B cell (primary cell): ENCODE measurements at regions not wholly inside any gene's neighbourhood (a gene's known extent, or its start where the extent isn't known, plus 50 kb on each side); places are given as distances from the start of the nearest gene placed in this dataset.

ENCODE experiments used
- ATAC-seq: fragments of 200-7000 bp; cut with Tn5 transposase; one replicate; pipeline ENCODE4 v1.10.0; 2021; ENCODE audit warnings: low read depth, mild to moderate bottlenecking, moderate number of reproducible peaks, moderate library complexity
- CTCF ChIA-PET: fragments of 350-600 bp; sonication (Branson Sonifier 250); formaldehyde crosslinking; loops from one replicate; lab custom pipeline; 2021; ENCODE audit warnings: antibody characterized with exemption, inconsistent platforms; lab: Charles Lee
- POLR2A ChIA-PET: fragments of 350-600 bp; sonication (Branson Sonifier 250); formaldehyde crosslinking; loops from one replicate; lab custom pipeline; 2021; ENCODE audit warnings: antibody characterized with exemption; lab: Charles Lee
- DNase-seq: peaks from one replicate; pipeline ENCODE4 v3.0.0; 2013
- H2AFZ ChIP-seq: 2 replicates; pipeline ENCODE4 v1.6.1; 2012; ENCODE audit warnings: mild to moderate bottlenecking, low read depth, low read length; ENCODE audit not compliant: insufficient read depth, poor library complexity, severe bottlenecking
- H3K27ac ChIP-seq, 2 donors: 1 replicate in 1 of 2; 2 replicates in 1 of 2; pipeline ENCODE4 v1.5.1; 2012 to 2013; ENCODE audit warnings: low read length in 2 of 2, mild to moderate bottlenecking in 2 of 2, moderate library complexity in 1 of 2
- H3K27me3 ChIP-seq, 4 experiments: fragments of 200-600 bp in 1 of 4; sonication (generic) in 1 of 4; replicated peaks in 1 of 4; 1 replicate in 2 of 4; 2 replicates in 2 of 4; pipeline versions ENCODE4 v1.6.1 to v1.7.0; 2013 to 2016; ENCODE audit warnings: low read length in 3 of 4, mild to moderate bottlenecking in 2 of 4, mixed read lengths in 1 of 4, moderate library complexity in 1 of 4; ENCODE audit not compliant: insufficient read depth in 4 of 4, control insufficient read depth in 3 of 4; ENCODE audit errors: control extremely low read depth in 1 of 4
- H3K36me3 ChIP-seq, 2 experiments: replicated peaks in 1 of 2; 1 replicate in 1 of 2; 2 replicates in 1 of 2; pipeline versions ENCODE4 v1.6.1 to v1.7.1; 2013; ENCODE audit warnings: low read length in 1 of 2; ENCODE audit not compliant: insufficient read depth in 2 of 2, control insufficient read depth in 1 of 2; ENCODE audit errors: control extremely low read depth in 1 of 2, extremely low read depth in 1 of 2
- H3K4me1 ChIP-seq, 2 donors: fragments of 200-600 bp in 1 of 2; sonication (generic) in 1 of 2; 1 replicate in 1 of 2; 2 replicates in 1 of 2; pipeline versions ENCODE4 v1.5.1 to v1.6.1; 2013 to 2017; ENCODE audit warnings: low read length in 2 of 2; ENCODE audit not compliant: control insufficient read depth in 2 of 2, insufficient read depth in 2 of 2
- H3K4me2 ChIP-seq: replicated peaks from 2 replicates; pipeline ENCODE3; 2012; ENCODE audit warnings: mild to moderate bottlenecking, low read depth, low read length; ENCODE audit not compliant: poor library complexity, severe bottlenecking
- H3K4me3 ChIP-seq, 5 experiments: fragments of 200-600 bp in 1 of 5; sonication (generic) in 1 of 5; 1 replicate in 3 of 5; 2 replicates in 2 of 5; pipeline versions ENCODE4 v1.5.1 to v1.7.0; 2011 to 2016; ENCODE audit warnings: low read length in 4 of 5, mild to moderate bottlenecking in 4 of 5, low read depth in 2 of 5, control low read depth in 1 of 5, moderate library complexity in 1 of 5; ENCODE audit not compliant: insufficient read depth in 1 of 5; ENCODE audit errors: control extremely low read depth in 1 of 5, extremely low read depth in 1 of 5
- H3K79me2 ChIP-seq: fragments of 200-600 bp; sonication (generic); one replicate; pipeline ENCODE4 v1.6.0; 2016; ENCODE audit warnings: low read length; ENCODE audit not compliant: control insufficient read depth, insufficient read depth
- H3K9ac ChIP-seq: fragments of 200-600 bp; sonication (generic); 2 replicates; pipeline ENCODE4 v1.6.1; 2017; ENCODE audit warnings: mild to moderate bottlenecking, low read length, moderate library complexity
- H3K9me3 ChIP-seq, 3 donors: one replicate each; pipeline versions ENCODE4 v1.6.1 to v1.7.1; 2013; ENCODE audit warnings: low read length in 2 of 3; ENCODE audit not compliant: control insufficient read depth in 2 of 3, insufficient read depth in 1 of 3; ENCODE audit errors: control extremely low read depth in 1 of 3
- H4K20me1 ChIP-seq: 2 replicates; pipeline ENCODE4 v1.6.0; 2012; ENCODE audit warnings: mild to moderate bottlenecking, low read length; ENCODE audit not compliant: insufficient read depth, control insufficient read depth, poor library complexity, severe bottlenecking
- H3K27ac Mint-ChIP-seq: one replicate; pipeline ENCODE4 v1.8.0; 2021; ENCODE audit warnings: mixed read lengths
- H3K27me3 Mint-ChIP-seq: one replicate; pipeline ENCODE4 v1.8.0; 2021; ENCODE audit warnings: mixed read lengths
- H3K4me1 Mint-ChIP-seq: one replicate; pipeline ENCODE4 v1.8.0; 2021; ENCODE audit warnings: mixed read lengths
- H3K4me3 Mint-ChIP-seq: one replicate; pipeline ENCODE4 v1.8.0; 2021; ENCODE audit warnings: mixed read lengths
- H3K9me3 Mint-ChIP-seq: one replicate; pipeline ENCODE4 v1.8.0; 2022; ENCODE audit warnings: mixed read lengths; ENCODE audit not compliant: insufficient read depth
- CTCF ChIP-seq: fragments of 200-600 bp; IDR thresholded peaks from one replicate; pipeline ENCODE4 v1.8.0; 2022; ENCODE audit warnings: antibody characterized with exemption, mild to moderate bottlenecking
- EZH2 ChIP-seq: IDR thresholded peaks from 2 replicates; pipeline ENCODE4 v1.6.1; 2012; ENCODE audit warnings: borderline replicate concordance, low read depth, mild to moderate bottlenecking, moderate library complexity, low read length; ENCODE audit not compliant: insufficient read depth, poor library complexity, severe bottlenecking
- WGBS: methylation state at CpG from one replicate; pipeline ENCODE4 v1.1.5; 2013; ENCODE audit warnings: missing lambda C conversion rate; ENCODE audit not compliant: insufficient coverage; 5-methylcytosine and 5-hydroxymethylcytosine counted together
- intact Hi-C: fragments of 100-400 bp; cut with micrococcal nuclease; formaldehyde crosslinking; loops from one replicate; pipeline ENCODE4 v1.10.0; 2022

- no peaks in the 10 kb centered on the region for H3K9me3 Mint-ChIP-seq
- Histone ChIP-seq H3K4me1 (no peaks in the 10 kb centered on the region), H3K27me3 (no peaks in the 10 kb centered on the region), H3K9ac (no peak overlapping the region), H3K9me3 (peaks cover 0 to 4% (median 0%) of the 10 kb centered on the region in 3 donors), H3K36me3 (no peaks in the 10 kb centered on the region), H3K4me3 (no peak overlapping the region), H3K27ac (no peak overlapping the region), H3K79me2 (no peaks in the 10 kb centered on the region), H2AFZ (no peak overlapping the region), H4K20me1 (no peaks in the 10 kb centered on the region), H3K4me2 (no peak overlapping the region)
- TF ChIP-seq CTCF (no peak), EZH2 (no peak)
- H3K4me3 Mint-ChIP-seq = no peak overlapping the region
- ChIA-PET CTCF (no interaction called here), POLR2A (no interaction called here)
- no peaks in the 10 kb centered on the region for H3K27me3 Mint-ChIP-seq
- H3K4me1 Mint-ChIP-seq = no peaks in the 10 kb centered on the region
- ATAC-seq = no peak
- intact Hi-C loops = no loop called here
- WGBS = no CpG with 5 or more reads among the region's 1 CpG
- no peak overlapping the region for H3K27ac Mint-ChIP-seq
- no peak for DNase-seq
Measured at GRCh38 chr11:38169286-38169685, 1571.2 kb upstream of the RAG2 start.

- H3K9me3 ChIP-seq = no peaks in the 10 kb centered on the region
- no peaks in the 10 kb centered on the region for H4K20me1 ChIP-seq
- Mint-ChIP-seq H3K4me3 (no peak overlapping the region), H3K9me3 (peaks cover 5% of the 10 kb centered on the region), H3K4me1 (no peaks in the 10 kb centered on the region), H3K27ac (no peak overlapping the region), H3K27me3 (no peaks in the 10 kb centered on the region)
- no peak overlapping the region for H3K4me2 ChIP-seq
- no peaks in the 10 kb centered on the region for H3K36me3 ChIP-seq
- no peak for ATAC-seq
- ChIA-PET CTCF (no interaction called here), POLR2A (no interaction called here)
- no peak for DNase-seq
- H3K4me1 ChIP-seq = no peaks in the 10 kb centered on the region
- H2AFZ ChIP-seq = no peak overlapping the region
- no peaks in the 10 kb centered on the region for H3K27me3 ChIP-seq
- no peak overlapping the region for H3K9ac ChIP-seq
- intact Hi-C loops = no loop called here
- H3K4me3 ChIP-seq = no peak overlapping the region
- H3K27ac ChIP-seq = no peak overlapping the region
- TF ChIP-seq EZH2 (no peak), CTCF (no peak)
- H3K79me2 ChIP-seq = no peaks in the 10 kb centered on the region
Measured at GRCh38 chr11:38163526-38163925, 1565.5 kb upstream of the RAG2 start.
